GM23338 (cell line): ENCODE measurements at regions not wholly inside any gene's neighbourhood (a gene's known extent, or its start where the extent isn't known, plus 50 kb on each side); places are given as distances from the start of the nearest gene placed in this dataset.

Source experiments
- ATAC-seq: fragments of 200-7000 bp; cut with Tn5 transposase; 3 replicates; pipeline ENCODE4 v1.9.1; 2020
- DNase-seq: peaks from one replicate; pipeline ENCODE4 v3.0.0-alpha.2; 2015; ENCODE audit warnings: low spot score
- H2AFZ ChIP-seq: fragments of 200-600 bp; sonication (generic); 2 replicates; pipeline ENCODE4 v1.8.0; 2016; ENCODE audit warnings: antibody characterized with exemption, mild to moderate bottlenecking, moderate library complexity
- H3F3A ChIP-seq: fragments of 200-600 bp; sonication (generic); replicated peaks from 2 replicates; pipeline ENCODE4 v1.8.0; 2017; ENCODE audit warnings: antibody characterized with exemption, mixed run types, low read depth
- H3K27ac ChIP-seq: fragments of 200-600 bp; sonication (generic); 2 replicates; pipeline ENCODE4 v1.6.1; 2016; ENCODE audit warnings: low read depth
- H3K27me3 ChIP-seq: fragments of 200-600 bp; sonication (generic); 2 replicates; pipeline ENCODE4 v1.8.0; 2016; ENCODE audit warnings: mild to moderate bottlenecking, mixed run types, moderate library complexity; ENCODE audit not compliant: insufficient read depth
- H3K36me3 ChIP-seq: fragments of 200-600 bp; sonication (generic); 2 replicates; pipeline ENCODE4 v1.8.0; 2016; ENCODE audit warnings: mild to moderate bottlenecking; ENCODE audit not compliant: insufficient read depth
- H3K4me1 ChIP-seq: fragments of 200-600 bp; sonication (generic); 2 replicates; pipeline ENCODE4 v1.8.0; 2016; ENCODE audit warnings: mild to moderate bottlenecking, moderate library complexity; ENCODE audit not compliant: insufficient read depth
- H3K4me2 ChIP-seq: fragments of 200-600 bp; sonication (generic); 2 replicates; pipeline ENCODE4 v1.7.1; 2017; ENCODE audit warnings: mixed run types
- H3K4me3 ChIP-seq: fragments of 200-600 bp; sonication (generic); 2 replicates; pipeline ENCODE4 v1.6.1; 2016; ENCODE audit warnings: mixed run types
- H3K79me2 ChIP-seq: fragments of 200-600 bp; sonication (generic); replicated peaks from 2 replicates; pipeline ENCODE4 v1.8.0; 2017; ENCODE audit warnings: mild to moderate bottlenecking; ENCODE audit not compliant: insufficient read depth
- H3K9me2 ChIP-seq: fragments of 200-600 bp; sonication (generic); 2 replicates; pipeline ENCODE4 v1.8.0; 2017; ENCODE audit not compliant: insufficient read depth
- H4K20me1 ChIP-seq: fragments of 200-600 bp; sonication (generic); replicated peaks from 2 replicates; pipeline ENCODE4 v1.8.0; 2017; ENCODE audit warnings: mild to moderate bottlenecking; ENCODE audit not compliant: insufficient read depth
- H3K27ac Mint-ChIP-seq: 2 replicates; pipeline ENCODE4 v1.8.0; 2020; ENCODE audit warnings: inconsistent platforms, mild to moderate bottlenecking, moderate library complexity, mixed read lengths
- H3K27me3 Mint-ChIP-seq: 3 replicates; pipeline ENCODE4 v1.8.0; 2022; ENCODE audit warnings: low read depth, mild to moderate bottlenecking, moderate library complexity, mixed read lengths, inconsistent platforms; ENCODE audit not compliant: insufficient read depth, poor library complexity
- H3K36me3 Mint-ChIP-seq: 3 replicates; pipeline ENCODE4 v1.8.0; 2021; ENCODE audit warnings: low read depth, mild to moderate bottlenecking, inconsistent platforms, moderate library complexity, mixed read lengths
- H3K4me1 Mint-ChIP-seq: 3 replicates; pipeline ENCODE4 v1.8.0; 2020; ENCODE audit warnings: mild to moderate bottlenecking, inconsistent platforms, mixed read lengths
- H3K4me3 Mint-ChIP-seq: 3 replicates; pipeline ENCODE4 v1.8.0; 2021; ENCODE audit warnings: moderate library complexity, mild to moderate bottlenecking, inconsistent platforms, mixed read lengths
- H3K9me3 Mint-ChIP-seq: 3 replicates; pipeline ENCODE4 v1.8.0; 2020; ENCODE audit warnings: moderate library complexity, mild to moderate bottlenecking, inconsistent platforms, mixed read lengths
- EZH2 ChIP-seq: fragments of 200-600 bp; sonication (generic); IDR thresholded peaks from one replicate; pipeline ENCODE4 v1.8.0; 2017; ENCODE audit warnings: antibody characterized with exemption, mild to moderate bottlenecking, low read depth; ENCODE audit not compliant: unreplicated experiment
- NANOG ChIP-seq: IDR thresholded peaks from 2 replicates; pipeline ENCODE4 v1.6.1; 2016; ENCODE audit warnings: antibody characterized with exemption, borderline replicate concordance
- POLR2AphosphoS5 ChIP-seq: IDR thresholded peaks from 2 replicates; pipeline ENCODE4 v1.6.1; 2016; ENCODE audit warnings: antibody characterized with exemption, low read depth
- ZNF114 ChIP-seq: fragments of 250-450 bp; sonication (Bioruptor Pico); IDR thresholded peaks from 2 replicates; pipeline ENCODE4 v1.5.0; 2020; ENCODE audit warnings: mild to moderate bottlenecking, moderate library complexity
- TF ChIP-seq, protein P1 (sequence below): IDR thresholded peaks from one replicate; pipeline ENCODE4 v1.6.1; 2018; ENCODE audit warnings: antibody characterized with exemption; ENCODE audit not compliant: unreplicated experiment
- TF ChIP-seq, protein P2 (sequence below), 2 experiments: fragments of 200-600 bp in 1 of 2; sonication (generic) in 1 of 2; conservative IDR thresholded peaks; 2 replicates each; pipeline versions ENCODE4 v1.5.1 to v1.6.1; 2016 to 2017; ENCODE audit warnings: antibody characterized with exemption in 2 of 2, low read depth in 2 of 2, mild to moderate bottlenecking in 2 of 2, moderate library complexity in 1 of 2

DNA sequence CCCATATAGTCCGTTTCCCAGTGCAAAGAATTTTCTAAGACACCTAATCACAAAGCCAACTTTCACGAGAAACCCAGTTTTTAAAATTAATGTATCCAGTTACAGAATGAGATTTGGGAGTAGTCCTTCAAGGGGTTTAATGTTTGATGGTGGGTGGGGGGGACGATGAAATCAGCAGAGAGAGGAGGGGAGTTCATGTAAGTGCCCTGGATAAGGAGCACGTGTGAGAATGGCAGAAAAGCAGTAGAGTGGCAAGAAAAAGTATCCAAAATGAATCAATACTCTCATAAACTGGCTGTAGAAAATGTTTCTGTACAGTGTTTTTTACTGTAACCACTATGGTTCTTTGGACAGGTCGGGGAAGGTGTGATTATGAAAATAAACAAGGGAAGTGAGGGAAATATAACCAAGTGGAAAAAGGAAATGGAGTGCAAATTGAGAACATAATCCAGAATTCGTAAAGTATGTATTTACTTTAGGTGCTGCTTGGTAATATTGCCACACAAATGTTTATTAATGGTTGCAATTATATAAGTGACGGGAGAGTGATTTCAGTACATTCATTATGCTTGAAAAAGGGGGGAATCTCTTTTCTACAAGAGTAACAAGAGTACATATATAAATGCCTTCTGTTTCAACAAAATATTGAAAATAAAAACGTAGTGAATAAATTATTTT lies 118.7 kb upstream of the RRP15 start:
- H3K36me3 Mint-ChIP-seq, result no peaks in the 10 kb centered on the region
- H3K4me2 ChIP-seq, result peak overlapping the region; percentile 94
- H3K27ac ChIP-seq, result no peak overlapping the region
- no peaks in the 10 kb centered on the region for H3K9me2 ChIP-seq
- no peak for DNase-seq
- peaks cover 22% of the 10 kb centered on the region for H3K4me1 Mint-ChIP-seq
- TF ChIP-seq EZH2, result no peak
- TF ChIP-seq, protein P1, sequence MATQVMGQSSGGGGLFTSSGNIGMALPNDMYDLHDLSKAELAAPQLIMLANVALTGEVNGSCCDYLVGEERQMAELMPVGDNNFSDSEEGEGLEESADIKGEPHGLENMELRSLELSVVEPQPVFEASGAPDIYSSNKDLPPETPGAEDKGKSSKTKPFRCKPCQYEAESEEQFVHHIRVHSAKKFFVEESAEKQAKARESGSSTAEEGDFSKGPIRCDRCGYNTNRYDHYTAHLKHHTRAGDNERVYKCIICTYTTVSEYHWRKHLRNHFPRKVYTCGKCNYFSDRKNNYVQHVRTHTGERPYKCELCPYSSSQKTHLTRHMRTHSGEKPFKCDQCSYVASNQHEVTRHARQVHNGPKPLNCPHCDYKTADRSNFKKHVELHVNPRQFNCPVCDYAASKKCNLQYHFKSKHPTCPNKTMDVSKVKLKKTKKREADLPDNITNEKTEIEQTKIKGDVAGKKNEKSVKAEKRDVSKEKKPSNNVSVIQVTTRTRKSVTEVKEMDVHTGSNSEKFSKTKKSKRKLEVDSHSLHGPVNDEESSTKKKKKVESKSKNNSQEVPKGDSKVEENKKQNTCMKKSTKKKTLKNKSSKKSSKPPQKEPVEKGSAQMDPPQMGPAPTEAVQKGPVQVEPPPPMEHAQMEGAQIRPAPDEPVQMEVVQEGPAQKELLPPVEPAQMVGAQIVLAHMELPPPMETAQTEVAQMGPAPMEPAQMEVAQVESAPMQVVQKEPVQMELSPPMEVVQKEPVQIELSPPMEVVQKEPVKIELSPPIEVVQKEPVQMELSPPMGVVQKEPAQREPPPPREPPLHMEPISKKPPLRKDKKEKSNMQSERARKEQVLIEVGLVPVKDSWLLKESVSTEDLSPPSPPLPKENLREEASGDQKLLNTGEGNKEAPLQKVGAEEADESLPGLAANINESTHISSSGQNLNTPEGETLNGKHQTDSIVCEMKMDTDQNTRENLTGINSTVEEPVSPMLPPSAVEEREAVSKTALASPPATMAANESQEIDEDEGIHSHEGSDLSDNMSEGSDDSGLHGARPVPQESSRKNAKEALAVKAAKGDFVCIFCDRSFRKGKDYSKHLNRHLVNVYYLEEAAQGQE, result no peak
- no peak for TF ChIP-seq ZNF114
- TF ChIP-seq POLR2AphosphoS5, result no peak
- no peak for ATAC-seq
- no peaks in the 10 kb centered on the region for H4K20me1 ChIP-seq
- no peak overlapping the region for H3K27ac Mint-ChIP-seq
- peak overlapping the region; percentile 78 for H3K4me3 ChIP-seq
- peaks cover 8% of the 10 kb centered on the region for H3K27me3 Mint-ChIP-seq
- H3K9me3 Mint-ChIP-seq, result no peaks in the 10 kb centered on the region; the same call in 2 of the 3 replicates
- no peaks in the 10 kb centered on the region for H3K36me3 ChIP-seq
- H3K4me3 Mint-ChIP-seq, result peak overlapping the region; percentile 90
- H3K79me2 ChIP-seq, result no peaks in the 10 kb centered on the region
- H3K4me1 ChIP-seq, result peaks cover 21% of the 10 kb centered on the region
- H3K27me3 ChIP-seq, result peaks cover 39% of the 10 kb centered on the region
- H2AFZ ChIP-seq, result peak overlapping the region; percentile 96; the same call in 1 of the 2 replicates
- 0 out of 2 replicates have a peak, but pooled peaks cover 6% of the 10 kb centered on the region for H3F3A ChIP-seq

GRCh38 chr1:218171302-218171893 lies 113.7 kb upstream of the RRP15 start:
- no peaks in the 10 kb centered on the region for H3K36me3 ChIP-seq
- H3K27ac ChIP-seq, result no peak overlapping the region
- no peak overlapping the region for H3K4me3 ChIP-seq
- H3K4me2 ChIP-seq, result no peak overlapping the region
- ATAC-seq, result no peak
- TF ChIP-seq, protein P2, sequence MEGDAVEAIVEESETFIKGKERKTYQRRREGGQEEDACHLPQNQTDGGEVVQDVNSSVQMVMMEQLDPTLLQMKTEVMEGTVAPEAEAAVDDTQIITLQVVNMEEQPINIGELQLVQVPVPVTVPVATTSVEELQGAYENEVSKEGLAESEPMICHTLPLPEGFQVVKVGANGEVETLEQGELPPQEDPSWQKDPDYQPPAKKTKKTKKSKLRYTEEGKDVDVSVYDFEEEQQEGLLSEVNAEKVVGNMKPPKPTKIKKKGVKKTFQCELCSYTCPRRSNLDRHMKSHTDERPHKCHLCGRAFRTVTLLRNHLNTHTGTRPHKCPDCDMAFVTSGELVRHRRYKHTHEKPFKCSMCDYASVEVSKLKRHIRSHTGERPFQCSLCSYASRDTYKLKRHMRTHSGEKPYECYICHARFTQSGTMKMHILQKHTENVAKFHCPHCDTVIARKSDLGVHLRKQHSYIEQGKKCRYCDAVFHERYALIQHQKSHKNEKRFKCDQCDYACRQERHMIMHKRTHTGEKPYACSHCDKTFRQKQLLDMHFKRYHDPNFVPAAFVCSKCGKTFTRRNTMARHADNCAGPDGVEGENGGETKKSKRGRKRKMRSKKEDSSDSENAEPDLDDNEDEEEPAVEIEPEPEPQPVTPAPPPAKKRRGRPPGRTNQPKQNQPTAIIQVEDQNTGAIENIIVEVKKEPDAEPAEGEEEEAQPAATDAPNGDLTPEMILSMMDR (conservative IDR thresholded peaks at IDR 0.05; ENCODE audit: low read depth in 2 of 2), result peak; percentile 67 to 95
- no peak for TF ChIP-seq NANOG
- no peaks in the 10 kb centered on the region for H3K9me3 Mint-ChIP-seq
- no peak overlapping the region for H2AFZ ChIP-seq
- H4K20me1 ChIP-seq, result no peaks in the 10 kb centered on the region
- no peak overlapping the region for H3K27ac Mint-ChIP-seq
- no peaks in the 10 kb centered on the region for H3F3A ChIP-seq
- no peaks in the 10 kb centered on the region for H3K79me2 ChIP-seq
- DNase-seq, result peak; percentile 49
- no peaks in the 10 kb centered on the region for H3K9me2 ChIP-seq
- no peak overlapping the region for H3K4me3 Mint-ChIP-seq
- peaks cover 6% of the 10 kb centered on the region for H3K4me1 ChIP-seq
- H3K27me3 Mint-ChIP-seq, result peaks cover 2% of the 10 kb centered on the region
- no peaks in the 10 kb centered on the region for H3K36me3 Mint-ChIP-seq
- peaks cover 18% of the 10 kb centered on the region for H3K27me3 ChIP-seq
- peaks cover 3% of the 10 kb centered on the region for H3K4me1 Mint-ChIP-seq
